ENCODE measurements at regions not wholly inside any gene's neighbourhood (a gene's known extent, or its start where the extent isn't known, plus 50 kb on each side); places are given as distances from the start of the nearest gene placed in this dataset.

- Histone ChIP-seq H3K27me3 (ENCODE audit: control insufficient read depth, insufficient read depth, low read length) (no peaks in the 10 kb centered on the region), H3K36me3 (ENCODE audit: control insufficient read depth, low read depth, low read length) (no peaks in the 10 kb centered on the region), H3K4me1 (ENCODE audit: control insufficient read depth, low read depth, low read length) (no peaks in the 10 kb centered on the region), H3K27ac (ENCODE audit: low read length) (no peak overlapping the region), H3K9me3 (ENCODE audit: control insufficient read depth, low read depth, low read length) (no peaks in the 10 kb centered on the region), H3K9ac (ENCODE audit: low read length) (no peak overlapping the region), H3K4me3 (ENCODE audit: low read length) (no peak overlapping the region)
Measured at GRCh38 chr6:100322886-100323285, 141.8 kb downstream of the SIM1 start.

DNA sequence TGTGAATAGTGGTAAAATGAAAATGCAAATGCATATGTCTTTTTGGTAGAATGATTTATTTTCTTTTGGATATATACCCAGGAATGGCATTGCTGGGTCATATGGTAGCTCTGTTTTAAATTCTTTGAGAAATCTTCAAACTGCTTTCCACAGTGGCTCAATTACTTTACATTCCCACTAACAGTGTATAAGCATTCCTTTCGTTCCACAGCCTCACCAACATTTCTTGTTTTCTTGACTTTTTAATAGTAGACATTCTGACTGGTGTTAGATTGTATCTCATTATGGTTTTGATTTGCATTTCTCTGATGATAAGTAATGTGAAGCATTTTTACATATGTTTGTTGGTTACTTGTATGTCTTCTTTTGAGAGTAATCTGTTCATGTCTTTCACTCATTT lies 144.0 kb downstream of the SIM1 start:
- H3K9me3 ChIP-seq (ENCODE audit: control insufficient read depth, low read depth, low read length): no peaks in the 10 kb centered on the region
- no peak overlapping the region for H3K9ac ChIP-seq (ENCODE audit: low read length)
- no peak overlapping the region for H3K4me3 ChIP-seq (ENCODE audit: low read length)
- no peaks in the 10 kb centered on the region for H3K4me1 ChIP-seq (ENCODE audit: control insufficient read depth, low read depth, low read length)
- no peaks in the 10 kb centered on the region for H3K27me3 ChIP-seq (ENCODE audit: control insufficient read depth, insufficient read depth, low read length)
- H3K36me3 ChIP-seq (ENCODE audit: control insufficient read depth, low read depth, low read length): no peaks in the 10 kb centered on the region
- no peak overlapping the region for H3K27ac ChIP-seq (ENCODE audit: low read length)

- no peaks in the 10 kb centered on the region for H3K27me3 ChIP-seq (ENCODE audit: control insufficient read depth, insufficient read depth, low read length)
- no peak overlapping the region for H3K4me3 ChIP-seq (ENCODE audit: low read length)
- no peaks in the 10 kb centered on the region for H3K9me3 ChIP-seq (ENCODE audit: control insufficient read depth, low read depth, low read length)
- H3K9ac ChIP-seq (ENCODE audit: low read length): no peak overlapping the region
- no peak overlapping the region for H3K27ac ChIP-seq (ENCODE audit: low read length)
- no peaks in the 10 kb centered on the region for H3K4me1 ChIP-seq (ENCODE audit: control insufficient read depth, low read depth, low read length)
- no peaks in the 10 kb centered on the region for H3K36me3 ChIP-seq (ENCODE audit: control insufficient read depth, low read depth, low read length)
Measured at GRCh38 chr6:100317031-100317430, 147.7 kb downstream of the SIM1 start.

DNA sequence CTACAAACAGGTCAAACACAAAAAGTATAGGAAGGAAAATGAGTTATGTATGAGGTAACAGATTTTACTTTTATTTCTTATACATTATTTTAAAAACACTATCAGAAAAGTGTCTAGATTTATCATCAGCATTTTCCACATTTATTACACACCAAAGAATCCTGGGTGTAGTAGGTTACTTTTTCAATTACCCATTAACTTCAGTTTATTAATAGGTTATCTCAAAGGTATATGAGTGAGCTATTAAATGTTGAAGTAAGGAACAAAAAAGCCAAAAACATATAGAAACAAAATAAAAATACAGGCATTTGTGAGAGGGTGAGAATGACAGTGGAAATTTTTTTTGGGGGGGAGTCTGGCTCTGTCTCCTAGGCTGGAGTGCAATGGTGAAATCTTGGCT lies 150.5 kb downstream of the SIM1 start:
- H3K4me3 ChIP-seq (ENCODE audit: low read length): no peak overlapping the region
- H3K27ac ChIP-seq (ENCODE audit: low read length): no peak overlapping the region
- H3K4me1 ChIP-seq (ENCODE audit: control insufficient read depth, low read depth, low read length): no peaks in the 10 kb centered on the region
- H3K27me3 ChIP-seq (ENCODE audit: control insufficient read depth, insufficient read depth, low read length): no peaks in the 10 kb centered on the region
- H3K9me3 ChIP-seq (ENCODE audit: control insufficient read depth, low read depth, low read length): no peaks in the 10 kb centered on the region
- H3K9ac ChIP-seq (ENCODE audit: low read length): no peak overlapping the region
- no peaks in the 10 kb centered on the region for H3K36me3 ChIP-seq (ENCODE audit: control insufficient read depth, low read depth, low read length)

- Histone ChIP-seq H3K9ac (ENCODE audit: low read length) (no peak overlapping the region), H3K9me3 (ENCODE audit: control insufficient read depth, low read depth, low read length) (no peaks in the 10 kb centered on the region), H3K27me3 (ENCODE audit: control insufficient read depth, insufficient read depth, low read length) (no peaks in the 10 kb centered on the region), H3K4me3 (ENCODE audit: low read length) (no peak overlapping the region), H3K27ac (ENCODE audit: low read length) (no peak overlapping the region), H3K4me1 (ENCODE audit: control insufficient read depth, low read depth, low read length) (peaks cover 9% of the 10 kb centered on the region), H3K36me3 (ENCODE audit: control insufficient read depth, low read depth, low read length) (no peaks in the 10 kb centered on the region)
Measured at GRCh38 chr6:100311707-100312251, 152.9 kb downstream of the SIM1 start.

GRCh38 chr6:100309174-100309573 lies 155.5 kb downstream of the SIM1 start:
- H3K36me3 ChIP-seq (ENCODE audit: control insufficient read depth, low read depth, low read length): no peaks in the 10 kb centered on the region
- no peak overlapping the region for H3K27ac ChIP-seq (ENCODE audit: low read length)

DNA sequence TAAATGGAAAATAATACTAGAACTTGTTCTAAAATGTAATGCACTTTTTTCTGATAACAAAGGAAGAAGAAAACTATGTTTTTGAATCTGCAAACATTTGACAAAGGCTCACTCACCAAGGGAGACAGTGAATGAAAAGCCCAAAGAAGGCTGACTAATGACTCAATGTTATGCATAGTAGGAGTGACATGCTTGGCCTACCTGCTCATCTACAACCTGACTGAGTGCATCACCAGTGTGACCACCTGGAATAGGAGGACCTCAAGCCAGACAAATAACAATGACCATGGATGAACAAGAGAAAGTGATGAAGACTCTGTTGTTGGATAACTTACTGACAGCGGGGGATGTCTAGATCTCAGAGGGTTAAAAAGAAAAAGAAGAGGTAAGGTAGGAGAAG lies 157.2 kb downstream of the SIM1 start:
- Histone ChIP-seq H3K36me3 (ENCODE audit: control insufficient read depth, low read depth, low read length) (no peaks in the 10 kb centered on the region), H3K9me3 (ENCODE audit: control insufficient read depth, low read depth, low read length) (no peaks in the 10 kb centered on the region), H3K9ac (ENCODE audit: low read length) (no peak overlapping the region), H3K27ac (ENCODE audit: low read length) (no peak overlapping the region), H3K4me1 (ENCODE audit: control insufficient read depth, low read depth, low read length) (peaks cover 26% of the 10 kb centered on the region), H3K4me3 (ENCODE audit: low read length) (no peak overlapping the region), H3K27me3 (ENCODE audit: control insufficient read depth, insufficient read depth, low read length) (no peaks in the 10 kb centered on the region)

More at GRCh38 chr6:100309174-100309573, 155.5 kb downstream of the SIM1 start:
- Histone ChIP-seq H3K9ac (ENCODE audit: low read length) (no peak overlapping the region), H3K27me3 (ENCODE audit: control insufficient read depth, insufficient read depth, low read length) (no peaks in the 10 kb centered on the region), H3K4me1 (ENCODE audit: control insufficient read depth, low read depth, low read length) (peaks cover 19% of the 10 kb centered on the region), H3K9me3 (ENCODE audit: control insufficient read depth, low read depth, low read length) (no peaks in the 10 kb centered on the region), H3K4me3 (ENCODE audit: low read length) (no peak overlapping the region)

- H3K4me3 ChIP-seq (ENCODE audit: low read length): no peak overlapping the region
- H3K9ac ChIP-seq (ENCODE audit: low read length): no peak overlapping the region
- no peaks in the 10 kb centered on the region for H3K9me3 ChIP-seq (ENCODE audit: control insufficient read depth, low read depth, low read length)
- no peak overlapping the region for H3K27ac ChIP-seq (ENCODE audit: low read length)
- no peaks in the 10 kb centered on the region for H3K27me3 ChIP-seq (ENCODE audit: control insufficient read depth, insufficient read depth, low read length)
- H3K36me3 ChIP-seq (ENCODE audit: control insufficient read depth, low read depth, low read length): no peaks in the 10 kb centered on the region
- H3K4me1 ChIP-seq (ENCODE audit: control insufficient read depth, low read depth, low read length): peaks cover 33% of the 10 kb centered on the region
Measured at GRCh38 chr6:100305209-100305869, 159.4 kb downstream of the SIM1 start.

GRCh38 chr6:100304575-100304974 lies 160.1 kb downstream of the SIM1 start:
- Histone ChIP-seq H3K4me3 (ENCODE audit: low read length) (no peak overlapping the region), H3K27me3 (ENCODE audit: control insufficient read depth, insufficient read depth, low read length) (no peaks in the 10 kb centered on the region), H3K9ac (ENCODE audit: low read length) (no peak overlapping the region), H3K36me3 (ENCODE audit: control insufficient read depth, low read depth, low read length) (no peaks in the 10 kb centered on the region), H3K9me3 (ENCODE audit: control insufficient read depth, low read depth, low read length) (no peaks in the 10 kb centered on the region), H3K27ac (ENCODE audit: low read length) (no peak overlapping the region), H3K4me1 (ENCODE audit: control insufficient read depth, low read depth, low read length) (peaks cover 33% of the 10 kb centered on the region)

DNA sequence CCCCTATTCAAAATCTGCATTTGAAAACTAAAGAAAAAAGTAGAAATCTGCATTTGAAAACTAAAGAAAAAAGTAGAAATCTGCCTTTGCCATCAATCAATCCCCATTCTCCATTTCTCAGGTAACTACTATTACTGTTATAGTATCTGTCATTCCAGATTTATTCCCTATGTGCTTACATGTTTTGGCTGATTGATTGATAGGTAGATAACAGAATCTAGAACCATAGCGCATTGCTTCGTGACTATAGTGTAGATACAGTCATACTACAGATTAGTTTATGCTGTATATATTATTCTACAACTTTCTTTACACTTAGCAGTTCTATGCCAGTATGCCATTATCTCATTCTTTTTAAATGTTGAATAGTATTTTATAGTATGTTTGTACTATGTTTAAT lies 163.0 kb downstream of the SIM1 start:
- Histone ChIP-seq H3K27me3 (ENCODE audit: control insufficient read depth, insufficient read depth, low read length) (no peaks in the 10 kb centered on the region), H3K36me3 (ENCODE audit: control insufficient read depth, low read depth, low read length) (no peaks in the 10 kb centered on the region), H3K4me1 (ENCODE audit: control insufficient read depth, low read depth, low read length) (peaks cover 23% of the 10 kb centered on the region), H3K9me3 (ENCODE audit: control insufficient read depth, low read depth, low read length) (no peaks in the 10 kb centered on the region), H3K9ac (ENCODE audit: low read length) (no peak overlapping the region), H3K27ac (ENCODE audit: low read length) (no peak overlapping the region), H3K4me3 (ENCODE audit: low read length) (no peak overlapping the region)

DNA sequence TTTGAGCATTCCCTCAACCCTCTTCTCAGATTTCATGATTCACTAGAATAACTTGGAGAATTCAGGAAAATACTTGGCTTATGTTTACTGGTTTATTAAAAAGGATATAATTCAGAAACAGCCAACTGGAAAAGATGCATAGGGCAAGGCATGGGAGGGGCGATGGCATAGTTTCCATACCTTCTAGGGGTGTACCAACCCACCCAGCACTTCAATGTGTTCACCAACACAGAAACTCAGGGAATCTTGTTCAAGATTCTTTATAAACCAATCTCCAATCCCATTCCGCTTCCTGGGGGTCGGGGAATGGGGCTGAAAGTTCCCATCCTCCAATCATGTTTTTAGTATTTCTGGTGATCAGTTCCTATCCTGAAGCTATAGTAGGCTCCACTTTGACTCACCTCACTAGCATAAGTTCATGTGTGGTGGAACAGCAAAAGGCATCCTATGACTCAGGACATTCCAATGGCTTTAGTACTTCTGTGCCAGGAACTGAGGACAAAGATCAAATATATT lies 164.4 kb downstream of the SIM1 start:
- no peaks in the 10 kb centered on the region for H3K9me3 ChIP-seq (ENCODE audit: control insufficient read depth, low read depth, low read length)
- H3K27ac ChIP-seq (ENCODE audit: low read length): no peak overlapping the region
- no peak overlapping the region for H3K9ac ChIP-seq (ENCODE audit: low read length)
- H3K4me1 ChIP-seq (ENCODE audit: control insufficient read depth, low read depth, low read length): peaks cover 15% of the 10 kb centered on the region
- no peaks in the 10 kb centered on the region for H3K36me3 ChIP-seq (ENCODE audit: control insufficient read depth, low read depth, low read length)
- no peak overlapping the region for H3K4me3 ChIP-seq (ENCODE audit: low read length)
- no peaks in the 10 kb centered on the region for H3K27me3 ChIP-seq (ENCODE audit: control insufficient read depth, insufficient read depth, low read length)
